Stomach (tissue), 8 donors: ENCODE measurements at regions not wholly inside any gene's neighbourhood (a gene's known extent, or its start where the extent isn't known, plus 50 kb on each side); places are given as distances from the start of the nearest gene placed in this dataset.
A peak's percentile ranks its signal among the peaks of the same experiment; 100 is the strongest.

Experiments
- DNase-seq, 2 donors: peaks; one replicate each; pipeline versions ENCODE4 v3.0.0 to v3.0.0-alpha.2; 2013 to 2019
- H3K27ac ChIP-seq, 5 donors: fragments of 200-600 bp in 4 of 5; sonication (generic) in 4 of 5; one replicate each; pipeline ENCODE4 v1.5.1; 2013 to 2019; ENCODE audit warnings: mild to moderate bottlenecking in 1 of 5, moderate library complexity in 1 of 5
- H3K27me3 ChIP-seq, 3 donors: fragments of 200-600 bp; sonication (generic); one replicate each; pipeline ENCODE4 v1.5.1; 2017 to 2019; ENCODE audit warnings: mixed run types in 1 of 3
- H3K36me3 ChIP-seq, 4 donors: fragments of 200-600 bp; sonication (generic); 1 replicate in 3 of 4; 2 replicates in 1 of 4; pipeline ENCODE4 v1.5.1; 2016 to 2019
- H3K4me1 ChIP-seq, 4 donors: fragments of 200-600 bp; sonication (generic); one replicate each; pipeline ENCODE4 v1.5.1; 2016 to 2019
- H3K4me3 ChIP-seq, 4 donors: fragments of 200-600 bp; sonication (generic) in 3 of 4; one replicate each; pipeline ENCODE4 v1.5.1; 2016 to 2019; ENCODE audit warnings: mild to moderate bottlenecking in 1 of 4
- H3K9me3 ChIP-seq, 4 donors: fragments of 200-600 bp; sonication (generic); one replicate each; pipeline ENCODE4 v1.5.1; 2016 to 2019
- EP300 ChIP-seq: sonication (generic); formaldehyde crosslinking; IDR thresholded peaks from one replicate; pipeline ENCODE4 v1.6.1; 2017; ENCODE audit warnings: antibody characterized with exemption
- POLR2A ChIP-seq, 4 donors: fragments of 450-650 bp; IDR thresholded peaks; one replicate each; pipeline ENCODE4 v1.6.1; 2016; ENCODE audit warnings: antibody characterized with exemption in 4 of 4, control low read depth in 2 of 4, mild to moderate bottlenecking in 1 of 4, moderate library complexity in 1 of 4
- POLR2AphosphoS5 ChIP-seq, 3 donors: sonication (generic); formaldehyde crosslinking; IDR thresholded peaks; one replicate each; pipeline ENCODE4 v1.6.1; 2016; ENCODE audit warnings: antibody characterized with exemption in 3 of 3
- WGBS, 5 donors: extraction: QIAGEN DNeasy Blood & Tissue Kit in 3 of 5; methylation state at CpG; one replicate each; pipeline versions ENCODE4 v1.1.5 to v1.1.7; 2013 to 2018; 5-methylcytosine and 5-hydroxymethylcytosine counted together
- intact Hi-C: fragments of 100-400 bp; cut with DNase I; formaldehyde crosslinking; loops from one replicate; pipeline ENCODE4 v1.15.1; 2023; ENCODE audit warnings: low total_unique reads
- TF ChIP-seq, protein P1 (sequence below), 7 experiments: fragments of 450-650 bp in 4 of 7; fragments of 200-600 bp in 3 of 7; sonication (generic) in 3 of 7; IDR thresholded peaks; one replicate each; pipeline ENCODE4 v1.5.1; 2016 to 2019; ENCODE audit warnings: antibody characterized with exemption in 7 of 7, control low read depth in 2 of 7, mild to moderate bottlenecking in 1 of 7
- donor health status: healthy with polysubstance abuse.
- donor health status: Bipolar disorder and iron deficiency.
- donor health status: healthy.

DNA sequence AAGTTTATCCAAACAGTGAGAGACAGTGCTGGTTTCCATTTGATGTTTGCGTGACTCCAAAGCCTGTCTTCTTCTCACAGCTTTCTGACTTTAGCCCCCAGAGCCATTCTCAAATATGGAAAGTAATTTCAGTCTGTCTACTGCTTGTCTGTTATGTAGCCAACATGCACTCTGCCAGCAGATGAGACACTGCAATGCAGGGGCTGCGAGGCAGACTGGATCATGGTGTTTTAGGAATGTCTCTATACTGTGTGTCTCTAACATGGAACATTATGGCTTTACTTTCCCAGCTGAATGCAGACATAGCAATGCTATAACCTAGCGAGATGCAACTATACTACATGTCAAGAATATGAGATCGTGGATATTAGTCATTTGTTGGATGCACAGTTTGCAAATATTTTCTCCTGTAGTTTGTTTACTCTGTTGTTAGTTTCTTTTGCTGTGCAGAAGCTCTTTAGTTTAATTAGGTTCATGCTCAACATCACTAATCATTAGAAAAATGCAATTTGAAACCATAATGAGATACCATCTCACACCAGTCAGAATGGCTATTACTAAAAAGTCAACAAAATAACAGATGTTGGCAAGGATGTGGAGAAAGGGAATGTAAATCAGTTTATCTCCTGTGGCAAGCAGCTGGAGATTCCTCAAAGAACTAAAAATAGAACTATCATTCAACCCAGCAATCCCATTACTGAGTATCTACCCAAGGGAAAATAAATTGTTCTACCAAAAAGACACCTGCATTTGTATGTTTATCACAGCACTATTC lies 235.8 kb upstream of the TMTC1 start:
- Histone ChIP-seq H3K27me3 (no peaks in the 10 kb centered on the region), H3K9me3 (peaks cover 0 to 2% (median under 1%) of the 10 kb centered on the region in 4 donors), H3K4me1 (peaks cover 0 to 18% (median 0%) of the 10 kb centered on the region in 4 donors), H3K4me3 (no peak overlapping the region), H3K27ac (no peak overlapping the region), H3K36me3 (no peaks in the 10 kb centered on the region)
- TF ChIP-seq POLR2AphosphoS5 (IDR thresholded peaks at IDR 0.05), result no peak
- no peak for TF ChIP-seq POLR2A (IDR thresholded peaks at IDR 0.05)
- TF ChIP-seq, protein P1, sequence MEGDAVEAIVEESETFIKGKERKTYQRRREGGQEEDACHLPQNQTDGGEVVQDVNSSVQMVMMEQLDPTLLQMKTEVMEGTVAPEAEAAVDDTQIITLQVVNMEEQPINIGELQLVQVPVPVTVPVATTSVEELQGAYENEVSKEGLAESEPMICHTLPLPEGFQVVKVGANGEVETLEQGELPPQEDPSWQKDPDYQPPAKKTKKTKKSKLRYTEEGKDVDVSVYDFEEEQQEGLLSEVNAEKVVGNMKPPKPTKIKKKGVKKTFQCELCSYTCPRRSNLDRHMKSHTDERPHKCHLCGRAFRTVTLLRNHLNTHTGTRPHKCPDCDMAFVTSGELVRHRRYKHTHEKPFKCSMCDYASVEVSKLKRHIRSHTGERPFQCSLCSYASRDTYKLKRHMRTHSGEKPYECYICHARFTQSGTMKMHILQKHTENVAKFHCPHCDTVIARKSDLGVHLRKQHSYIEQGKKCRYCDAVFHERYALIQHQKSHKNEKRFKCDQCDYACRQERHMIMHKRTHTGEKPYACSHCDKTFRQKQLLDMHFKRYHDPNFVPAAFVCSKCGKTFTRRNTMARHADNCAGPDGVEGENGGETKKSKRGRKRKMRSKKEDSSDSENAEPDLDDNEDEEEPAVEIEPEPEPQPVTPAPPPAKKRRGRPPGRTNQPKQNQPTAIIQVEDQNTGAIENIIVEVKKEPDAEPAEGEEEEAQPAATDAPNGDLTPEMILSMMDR (IDR thresholded peaks at IDR 0.05), result no peak
- no peak for TF ChIP-seq EP300
- whole genome bisulfite sequencing, 5 donors, result 74 to 79% (median 79%) methylated on average over 4 of the region's 4 CpGs
- intact Hi-C loops, result no loop called here
- DNase-seq, result peak in 1 of 2 donors; percentile 24

DNA sequence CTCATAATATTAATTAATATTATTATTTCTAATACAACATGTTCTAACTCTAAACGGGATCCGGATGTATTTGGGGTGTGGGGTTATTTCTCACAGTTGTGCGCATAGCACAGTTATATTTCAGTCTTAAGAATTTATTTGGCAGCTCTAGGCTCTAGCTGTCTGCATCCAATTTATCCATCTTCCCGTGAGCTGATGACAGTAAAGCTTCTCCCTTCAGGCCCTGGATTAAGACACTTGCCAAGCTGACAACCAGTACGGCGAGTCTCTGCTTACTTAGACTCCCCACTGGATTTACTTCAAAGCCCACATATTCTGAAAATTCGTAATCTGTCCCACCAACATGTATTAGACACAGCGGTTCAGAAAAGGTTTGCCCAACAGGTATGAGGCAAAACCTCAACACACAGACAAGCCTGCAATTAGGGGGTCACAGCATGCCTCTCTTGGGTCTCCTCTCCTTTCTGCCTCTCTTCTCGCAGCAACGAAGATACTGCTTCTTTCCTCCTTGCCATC lies 232.9 kb upstream of the TMTC1 start:
- Histone ChIP-seq H3K27me3 (no peaks in the 10 kb centered on the region), H3K4me1 (peaks cover 0 to 13% (median 0%) of the 10 kb centered on the region in 4 donors), H3K27ac (no peak overlapping the region), H3K36me3 (no peaks in the 10 kb centered on the region), H3K4me3 (no peak overlapping the region), H3K9me3 (no peaks in the 10 kb centered on the region)
- DNase-seq, result no peak
- intact Hi-C loops, result no loop called here
- 79 to 90% (median 84%) methylated on average over 10 of the region's 10 CpGs for WGBS, 5 donors
- TF ChIP-seq EP300 (no peak), POLR2AphosphoS5 (IDR thresholded peaks at IDR 0.05) (no peak), POLR2A (IDR thresholded peaks at IDR 0.05) (no peak)
- TF ChIP-seq, protein P1 (IDR thresholded peaks at IDR 0.05), result no peak

DNA sequence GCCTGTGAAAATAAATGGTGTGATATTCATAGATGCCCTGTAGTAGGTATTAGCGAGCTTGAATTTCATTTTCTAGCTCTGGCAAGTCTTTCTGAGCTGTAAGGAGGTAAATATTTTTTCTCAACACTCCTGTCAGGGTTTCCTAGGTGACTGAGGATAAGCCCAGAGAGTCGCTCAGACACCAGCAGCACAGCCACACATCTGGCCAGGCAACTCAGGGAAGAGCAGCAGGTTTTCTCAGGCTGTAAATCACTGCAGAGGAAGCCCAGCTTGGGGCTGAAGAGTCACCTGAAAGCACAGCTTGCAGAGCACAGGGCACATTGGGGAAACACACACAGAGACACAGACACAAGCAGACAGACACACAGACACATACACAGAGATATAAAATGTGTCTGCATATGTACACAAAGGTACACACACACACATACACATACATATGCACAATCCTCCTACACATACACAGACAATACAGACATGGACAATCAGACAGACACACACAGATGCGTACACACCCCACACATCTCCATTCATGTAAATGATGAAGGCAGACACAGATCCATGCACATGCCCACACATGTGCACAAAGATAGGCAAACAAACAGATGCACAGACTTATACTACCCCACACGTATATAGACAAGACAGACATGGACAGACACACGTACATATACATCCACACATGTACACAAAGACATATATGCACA lies 232.0 kb upstream of the TMTC1 start:
- TF ChIP-seq POLR2A (IDR thresholded peaks at IDR 0.05) (no peak), EP300 (no peak), POLR2AphosphoS5 (IDR thresholded peaks at IDR 0.05) (no peak)
- TF ChIP-seq, protein P1 (IDR thresholded peaks at IDR 0.05), result no peak
- 65 to 74% (median 69%) methylated on average over 5 of the region's 5 CpGs for WGBS, 5 donors
- Histone ChIP-seq H3K9me3 (no peaks in the 10 kb centered on the region), H3K27ac (no peak overlapping the region), H3K4me3 (no peak overlapping the region), H3K36me3 (no peaks in the 10 kb centered on the region), H3K27me3 (no peaks in the 10 kb centered on the region), H3K4me1 (peaks cover 0 to 10% (median 0%) of the 10 kb centered on the region in 4 donors)
- intact Hi-C loops, result no loop called here
- no peak for DNase-seq

GRCh38 chr12:30014991-30015390 lies 231.2 kb upstream of the TMTC1 start:
- Histone ChIP-seq H3K4me1 (peaks cover 0 to 10% (median 0%) of the 10 kb centered on the region in 4 donors), H3K9me3 (no peaks in the 10 kb centered on the region), H3K4me3 (no peak overlapping the region), H3K27ac (no peak overlapping the region), H3K27me3 (no peaks in the 10 kb centered on the region), H3K36me3 (no peaks in the 10 kb centered on the region)
- DNase-seq, result no peak
- intact Hi-C loops, result no loop called here
- no peak for TF ChIP-seq POLR2A (IDR thresholded peaks at IDR 0.05)
- no peak for TF ChIP-seq POLR2AphosphoS5 (IDR thresholded peaks at IDR 0.05)
- TF ChIP-seq, protein P1 (IDR thresholded peaks at IDR 0.05), result no peak
- no peak for TF ChIP-seq EP300
- 23 to 39% (median 28%) methylated on average over 1 of the region's 1 CpG for WGBS, 5 donors
